ENCODE measurements at regions not wholly inside any gene's neighbourhood (a gene's known extent, or its start where the extent isn't known, plus 50 kb on each side); places are given as distances from the start of the nearest gene placed in this dataset.

DNA sequence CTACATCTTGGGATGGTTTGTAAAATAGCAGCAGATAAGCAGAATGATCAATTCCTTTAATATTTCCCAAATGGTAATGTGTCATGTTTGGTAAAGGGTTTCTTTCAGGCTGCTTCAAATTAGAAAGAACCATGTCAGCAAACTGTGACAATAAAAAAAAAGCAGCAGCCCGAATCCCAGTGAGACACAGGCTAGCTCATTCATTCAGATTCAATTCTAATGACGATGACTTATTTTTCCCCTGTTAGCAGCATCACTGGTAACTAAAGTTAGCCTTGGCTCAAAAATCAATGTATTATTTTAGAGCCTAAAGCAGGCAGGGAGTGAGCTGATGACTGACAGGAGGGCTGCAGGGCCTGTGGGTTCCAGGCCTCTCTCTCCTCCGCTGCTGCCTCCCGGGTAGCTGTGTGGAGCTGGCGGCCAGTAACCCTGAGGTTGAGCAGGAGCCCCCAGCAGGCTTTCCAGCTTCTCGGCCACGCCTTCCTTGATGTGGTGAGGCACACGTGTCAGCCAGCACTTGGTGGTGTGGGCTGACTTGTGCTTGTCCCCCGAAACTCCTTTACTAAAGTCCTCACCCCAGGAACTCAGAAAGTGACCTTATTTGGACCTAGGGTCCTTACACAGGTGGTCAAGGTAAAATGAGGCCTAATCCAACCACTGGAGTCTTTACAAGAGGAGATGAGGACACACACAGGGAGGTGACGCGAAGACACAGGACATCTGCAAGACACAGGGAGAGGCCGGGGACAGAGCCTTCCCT is 120.5 kb upstream of the HS6ST1 start:
- Mint-ChIP-seq H3K27me3 (peaks cover 15% of the 10 kb centered on the region), H3K9me3 (no peaks in the 10 kb centered on the region), H3K4me3 (no peak overlapping the region), H3K27ac (no peak overlapping the region), H3K4me1 (ENCODE audit: low read depth) (no peaks in the 10 kb centered on the region), H3K36me3 (ENCODE audit: low read depth) (no peaks in the 10 kb centered on the region)
- ChIA-PET POLR2A (no interaction called here), CTCF (no interaction called here)
- ATAC-seq (ENCODE audit: poor library complexity) (no peak), DNase-seq (peak in 1 of 14 experiments; percentile 2)
- Histone ChIP-seq H3K4me1 (ENCODE audit: insufficient read depth, low read length) (no peaks in the 10 kb centered on the region), H3K36me3 (ENCODE audit: insufficient read depth, low read length) (no peaks in the 10 kb centered on the region), H3K27me3 (ENCODE audit: control insufficient read depth in 1 of 2, insufficient read depth in 2 of 2, low read length in 2 of 2) (no peaks in the 10 kb centered on the region), H3K4me3 (ENCODE audit: low read length) (no peak overlapping the region), H3K9me3 (ENCODE audit: control insufficient read depth in 1 of 2, insufficient read depth in 1 of 2, low read length in 2 of 2) (peaks cover 0 to 5% of the 10 kb centered on the region in 2 experiments), H3K27ac (ENCODE audit: low read depth in 1 of 2, low read length in 2 of 2) (no peak overlapping the region)
- TF ChIP-seq, protein P1, sequence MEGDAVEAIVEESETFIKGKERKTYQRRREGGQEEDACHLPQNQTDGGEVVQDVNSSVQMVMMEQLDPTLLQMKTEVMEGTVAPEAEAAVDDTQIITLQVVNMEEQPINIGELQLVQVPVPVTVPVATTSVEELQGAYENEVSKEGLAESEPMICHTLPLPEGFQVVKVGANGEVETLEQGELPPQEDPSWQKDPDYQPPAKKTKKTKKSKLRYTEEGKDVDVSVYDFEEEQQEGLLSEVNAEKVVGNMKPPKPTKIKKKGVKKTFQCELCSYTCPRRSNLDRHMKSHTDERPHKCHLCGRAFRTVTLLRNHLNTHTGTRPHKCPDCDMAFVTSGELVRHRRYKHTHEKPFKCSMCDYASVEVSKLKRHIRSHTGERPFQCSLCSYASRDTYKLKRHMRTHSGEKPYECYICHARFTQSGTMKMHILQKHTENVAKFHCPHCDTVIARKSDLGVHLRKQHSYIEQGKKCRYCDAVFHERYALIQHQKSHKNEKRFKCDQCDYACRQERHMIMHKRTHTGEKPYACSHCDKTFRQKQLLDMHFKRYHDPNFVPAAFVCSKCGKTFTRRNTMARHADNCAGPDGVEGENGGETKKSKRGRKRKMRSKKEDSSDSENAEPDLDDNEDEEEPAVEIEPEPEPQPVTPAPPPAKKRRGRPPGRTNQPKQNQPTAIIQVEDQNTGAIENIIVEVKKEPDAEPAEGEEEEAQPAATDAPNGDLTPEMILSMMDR (IDR thresholded peaks at IDR 0.05): no peak
- intact Hi-C loops (cut with DNase I, micrococcal nuclease): no loop called here

DNA sequence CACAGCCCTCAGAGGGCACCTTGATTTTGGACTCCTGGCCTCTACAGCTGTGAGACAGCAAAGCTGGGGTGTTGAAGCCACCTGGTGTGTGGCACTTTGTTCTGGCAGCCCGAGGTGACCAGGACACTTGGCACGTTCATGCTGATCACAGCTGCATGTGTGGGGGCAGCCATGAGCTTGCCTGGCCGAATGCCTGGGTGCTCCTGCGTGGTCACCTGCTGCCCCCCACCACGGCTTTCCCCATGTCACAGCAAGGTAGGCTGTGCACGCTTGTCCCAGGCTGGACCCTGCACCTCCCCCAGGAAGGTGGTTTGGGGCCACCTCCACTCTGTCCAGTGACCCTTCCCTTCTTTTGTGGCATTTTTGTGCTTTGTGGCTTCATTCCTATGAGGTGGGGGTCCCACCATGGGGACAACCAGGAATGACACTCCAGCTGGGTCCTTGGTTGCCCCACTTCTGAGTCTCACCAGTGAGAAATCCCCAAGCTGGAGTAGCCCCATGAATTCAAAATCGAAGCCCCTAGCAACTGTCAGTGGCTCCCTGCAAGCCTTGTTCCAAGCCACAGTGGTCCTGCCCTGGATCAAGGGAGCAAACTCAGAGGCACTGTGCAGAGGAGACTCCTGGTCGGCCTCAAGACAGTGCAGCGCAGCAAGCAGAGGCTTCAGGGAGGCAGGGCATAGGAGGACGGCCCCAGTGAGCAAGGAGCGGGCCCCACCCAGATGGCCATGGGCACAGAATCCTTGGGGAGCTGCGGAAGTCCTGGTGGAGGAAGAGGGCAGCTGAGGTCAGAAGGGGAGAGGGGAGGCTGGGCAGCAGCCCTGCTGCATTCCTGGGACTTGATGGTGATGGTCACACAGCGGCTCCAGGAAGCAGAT is 121.4 kb upstream of the HS6ST1 start:
- H3K36me3 ChIP-seq (ENCODE audit: insufficient read depth, low read length): no peaks in the 10 kb centered on the region
- no peak overlapping the region for H3K4me3 ChIP-seq (ENCODE audit: low read length)
- intact Hi-C loops (cut with DNase I, micrococcal nuclease): no loop called here
- Mint-ChIP-seq H3K36me3 (ENCODE audit: low read depth) (no peaks in the 10 kb centered on the region), H3K4me1 (ENCODE audit: low read depth) (no peaks in the 10 kb centered on the region), H3K27me3 (peaks cover 9% of the 10 kb centered on the region), H3K27ac (no peak overlapping the region), H3K4me3 (no peak overlapping the region), H3K9me3 (no peaks in the 10 kb centered on the region)
- H3K27me3 ChIP-seq (ENCODE audit: control insufficient read depth in 1 of 2, insufficient read depth in 2 of 2, low read length in 2 of 2): no peaks in the 10 kb centered on the region
- TF ChIP-seq, protein P1 (IDR thresholded peaks at IDR 0.05): no peak
- ATAC-seq (ENCODE audit: poor library complexity) (no peak), DNase-seq (peak in 1 of 14 experiments; percentile 3)
- ChIA-PET POLR2A (no interaction called here), CTCF (no interaction called here)
- no peak overlapping the region for H3K27ac ChIP-seq (ENCODE audit: low read depth in 1 of 2, low read length in 2 of 2)
- H3K9me3 ChIP-seq (ENCODE audit: control insufficient read depth in 1 of 2, insufficient read depth in 1 of 2, low read length in 2 of 2): peaks cover 0 to 5% of the 10 kb centered on the region in 2 experiments
- no peaks in the 10 kb centered on the region for H3K4me1 ChIP-seq (ENCODE audit: insufficient read depth, low read length)

DNA sequence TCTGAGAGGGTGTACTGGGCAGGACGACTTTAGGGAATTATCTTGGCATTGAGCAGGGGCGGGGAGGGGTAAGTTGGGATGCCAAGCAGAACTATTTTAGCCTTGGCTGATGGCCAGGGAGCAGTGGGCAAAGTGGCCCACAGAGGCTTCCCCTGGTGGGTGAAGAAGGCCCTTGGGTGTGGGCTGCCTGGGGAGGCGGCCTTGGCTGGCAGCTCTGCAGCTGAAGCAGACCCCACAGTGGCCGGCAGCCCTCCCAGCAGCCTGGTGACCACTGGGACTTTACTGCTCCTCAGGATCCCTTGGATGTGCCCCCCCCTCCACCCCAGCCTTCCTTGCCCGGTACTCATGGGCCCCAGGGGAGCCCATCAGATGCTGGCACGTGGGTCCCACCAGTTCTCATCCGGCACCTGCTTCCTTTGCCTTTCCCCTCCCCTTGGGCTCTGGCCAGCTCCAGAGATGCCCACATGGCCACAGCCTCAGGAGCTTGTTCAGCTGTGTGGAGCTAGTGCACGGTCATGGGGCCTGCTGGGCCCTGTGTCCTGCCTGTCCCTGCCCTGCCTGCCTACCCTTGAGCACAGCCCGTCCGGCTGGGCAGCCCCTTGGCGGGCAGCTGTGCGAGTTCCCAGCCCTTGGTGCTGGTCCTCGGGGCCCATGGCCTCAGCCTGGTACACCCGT is 122.1 kb upstream of the HS6ST1 start:
- Mint-ChIP-seq H3K4me1 (ENCODE audit: low read depth) (no peaks in the 10 kb centered on the region), H3K4me3 (no peak overlapping the region), H3K27ac (no peak overlapping the region), H3K9me3 (no peaks in the 10 kb centered on the region), H3K36me3 (ENCODE audit: low read depth) (no peaks in the 10 kb centered on the region), H3K27me3 (peaks cover 5% of the 10 kb centered on the region)
- POLR2A ChIA-PET: no interaction called here
- intact Hi-C loops (cut with DNase I, micrococcal nuclease): no loop called here
- TF ChIP-seq, protein P1 (IDR thresholded peaks at IDR 0.05): no peak
- no peak for ATAC-seq (ENCODE audit: poor library complexity)
- peaks cover 0 to 5% of the 10 kb centered on the region in 2 experiments for H3K9me3 ChIP-seq (ENCODE audit: control insufficient read depth in 1 of 2, insufficient read depth in 1 of 2, low read length in 2 of 2)
- no peaks in the 10 kb centered on the region for H3K36me3 ChIP-seq (ENCODE audit: insufficient read depth, low read length)
- peak in 1 of 14 experiments; percentile 3 for DNase-seq
- no peaks in the 10 kb centered on the region for H3K4me1 ChIP-seq (ENCODE audit: insufficient read depth, low read length)
- CTCF ChIA-PET: no interaction called here
- no peak overlapping the region for H3K27ac ChIP-seq (ENCODE audit: low read depth in 1 of 2, low read length in 2 of 2)
- H3K4me3 ChIP-seq (ENCODE audit: low read length): no peak overlapping the region
- no peaks in the 10 kb centered on the region for H3K27me3 ChIP-seq (ENCODE audit: control insufficient read depth in 1 of 2, insufficient read depth in 2 of 2, low read length in 2 of 2)

Measured in CD4-positive, alpha-beta T cell (primary cell).